AG04450 (cell line): ENCODE measurements at regions not wholly inside any gene's neighbourhood (a gene's known extent, or its start where the extent isn't known, plus 50 kb on each side); places are given as distances from the start of the nearest gene placed in this dataset.

ENCODE experiments used
- CTCF ChIA-PET: fragments of 300-600, 350-600 bp; formaldehyde crosslinking; extraction: SDS; loops from one replicate; lab custom pipeline; 2022; ENCODE audit warnings: antibody characterized with exemption, inconsistent platforms; lab: Charles Lee
- POLR2A ChIA-PET: fragments of 350-600 bp; formaldehyde crosslinking; extraction: SDS; loops from one replicate; lab custom pipeline; 2021; ENCODE audit warnings: antibody characterized with exemption, inconsistent platforms; lab: Yijun Ruan, JAX
- DNase-seq: peaks from one replicate; pipeline ENCODE4 v3.0.0-alpha.2; 2011; ENCODE audit warnings: low read depth, low spot score
- H3K27ac ChIP-seq: one replicate; pipeline ENCODE4 v1.5.1; 2012; ENCODE audit warnings: low read depth, low read length, control low read depth
- H3K27me3 ChIP-seq: one replicate; pipeline ENCODE4 v1.6.0; 2012; ENCODE audit warnings: low read length; ENCODE audit not compliant: control insufficient read depth, insufficient read depth
- H3K4me3 ChIP-seq: 2 replicates; pipeline ENCODE4 v1.5.1; 2011; ENCODE audit warnings: mild to moderate bottlenecking, low read depth, low read length, control low read depth
- H3K9me3 ChIP-seq: 2 replicates; pipeline ENCODE4 v1.5.1; 2012; ENCODE audit warnings: low read length; ENCODE audit not compliant: control insufficient read depth, insufficient read depth
- TF ChIP-seq, protein P1 (sequence below): IDR thresholded peaks from 2 replicates; pipeline ENCODE4 v1.5.1; 2011; ENCODE audit warnings: low read depth, low read length, control low read depth, inconsistent platforms

DNA sequence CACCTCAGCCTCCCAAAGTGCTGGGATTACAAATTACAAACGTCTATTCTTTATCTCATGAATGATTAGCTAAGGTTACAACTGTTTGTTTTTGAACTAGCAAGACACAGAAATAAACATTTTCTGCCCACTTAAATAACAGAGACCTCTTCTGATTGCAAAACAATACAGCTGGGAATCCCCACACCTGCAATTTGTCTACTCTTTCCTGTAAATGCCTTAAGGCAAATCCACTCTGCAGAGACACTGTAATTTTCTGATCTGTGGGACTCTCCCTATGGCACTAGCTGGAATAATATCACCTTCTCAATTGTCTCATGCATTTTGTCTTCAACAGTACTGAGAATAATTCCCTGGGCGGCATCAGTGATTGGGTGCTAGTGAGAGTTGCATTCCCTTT lies 149.3 kb upstream of the FAM3C start:
- Histone ChIP-seq H3K4me3 (no peak overlapping the region), H3K9me3 (no peaks in the 10 kb centered on the region), H3K27ac (no peak overlapping the region), H3K27me3 (no peaks in the 10 kb centered on the region)
- POLR2A ChIA-PET = no interaction called here
- TF ChIP-seq, protein P1, sequence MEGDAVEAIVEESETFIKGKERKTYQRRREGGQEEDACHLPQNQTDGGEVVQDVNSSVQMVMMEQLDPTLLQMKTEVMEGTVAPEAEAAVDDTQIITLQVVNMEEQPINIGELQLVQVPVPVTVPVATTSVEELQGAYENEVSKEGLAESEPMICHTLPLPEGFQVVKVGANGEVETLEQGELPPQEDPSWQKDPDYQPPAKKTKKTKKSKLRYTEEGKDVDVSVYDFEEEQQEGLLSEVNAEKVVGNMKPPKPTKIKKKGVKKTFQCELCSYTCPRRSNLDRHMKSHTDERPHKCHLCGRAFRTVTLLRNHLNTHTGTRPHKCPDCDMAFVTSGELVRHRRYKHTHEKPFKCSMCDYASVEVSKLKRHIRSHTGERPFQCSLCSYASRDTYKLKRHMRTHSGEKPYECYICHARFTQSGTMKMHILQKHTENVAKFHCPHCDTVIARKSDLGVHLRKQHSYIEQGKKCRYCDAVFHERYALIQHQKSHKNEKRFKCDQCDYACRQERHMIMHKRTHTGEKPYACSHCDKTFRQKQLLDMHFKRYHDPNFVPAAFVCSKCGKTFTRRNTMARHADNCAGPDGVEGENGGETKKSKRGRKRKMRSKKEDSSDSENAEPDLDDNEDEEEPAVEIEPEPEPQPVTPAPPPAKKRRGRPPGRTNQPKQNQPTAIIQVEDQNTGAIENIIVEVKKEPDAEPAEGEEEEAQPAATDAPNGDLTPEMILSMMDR = no peak
- DNase-seq = no peak
- CTCF ChIA-PET = interaction anchor here (0.7 to 2.9 kb wide), 3 partner anchors 149 to 437 kb away, joined by 3 to 19 read pairs (median 17); partner anchors contain the start of gene FAM3C

GRCh38 chr7:121544726-121545125 lies 148.6 kb upstream of the FAM3C start:
- no peak overlapping the region for H3K27ac ChIP-seq
- H3K4me3 ChIP-seq = no peak overlapping the region
- CTCF ChIA-PET = interaction anchor here (0.7 to 2.9 kb wide), 5 partner anchors 9 to 436 kb away, joined by 3 to 19 read pairs (median 7); partner anchors contain the start of gene FAM3C
- DNase-seq = peak; percentile 29
- no peaks in the 10 kb centered on the region for H3K27me3 ChIP-seq
- POLR2A ChIA-PET = no interaction called here
- no peaks in the 10 kb centered on the region for H3K9me3 ChIP-seq
- TF ChIP-seq, protein P1 = no peak

DNA sequence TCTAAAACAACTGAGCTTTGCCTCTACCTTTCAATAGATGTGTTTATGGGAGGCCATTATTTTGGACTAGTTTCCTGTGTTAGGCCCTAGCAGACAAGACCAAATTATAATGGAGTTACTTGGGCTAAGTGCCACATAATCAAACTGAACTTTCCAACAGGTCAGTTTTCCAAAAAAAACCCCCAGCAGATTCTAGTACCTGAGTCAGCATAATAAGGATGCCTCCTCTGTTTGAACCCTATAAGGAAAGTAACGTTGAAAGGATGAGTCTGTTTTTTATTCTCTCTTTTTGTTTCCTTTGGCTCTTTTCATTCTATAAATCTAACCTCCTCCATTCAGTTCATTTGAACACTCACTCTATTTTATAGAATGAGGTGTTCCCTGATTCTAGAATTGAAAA lies 148.1 kb upstream of the FAM3C start:
- TF ChIP-seq, protein P1 = no peak
- H3K27me3 ChIP-seq = no peaks in the 10 kb centered on the region
- POLR2A ChIA-PET = no interaction called here
- H3K9me3 ChIP-seq = no peaks in the 10 kb centered on the region
- H3K4me3 ChIP-seq = no peak overlapping the region
- no peak overlapping the region for H3K27ac ChIP-seq
- DNase-seq = no peak
- CTCF ChIA-PET = interaction anchor here (0.7 to 2.9 kb wide), 4 partner anchors 9 to 274 kb away, joined by 4 to 19 read pairs (median 12); partner anchors contain the start of gene FAM3C

- no peak for DNase-seq
- H3K9me3 ChIP-seq = no peaks in the 10 kb centered on the region
- H3K4me3 ChIP-seq = no peak overlapping the region
- H3K27ac ChIP-seq = no peak overlapping the region
- CTCF ChIA-PET = interaction anchor here (1.1 to 1.4 kb wide), 3 partner anchors 145 to 453 kb away, joined by 3 to 8 read pairs (median 4); no protein-coding TSS in a partner anchor
- TF ChIP-seq, protein P1 = no peak
- no peaks in the 10 kb centered on the region for H3K27me3 ChIP-seq
- POLR2A ChIA-PET = no interaction called here
Measured at GRCh38 chr7:121541457-121541856, 145.3 kb upstream of the FAM3C start.

- Histone ChIP-seq H3K27me3 (peaks cover 3% of the 10 kb centered on the region), H3K4me3 (no peak overlapping the region), H3K27ac (no peak overlapping the region), H3K9me3 (no peaks in the 10 kb centered on the region)
- DNase-seq = no peak
- POLR2A ChIA-PET = no interaction called here
- CTCF ChIA-PET = no interaction called here
- TF ChIP-seq, protein P1 = no peak
Measured at GRCh38 chr7:121540138-121540537, 144.0 kb upstream of the FAM3C start.
